GM21529 (cell line): ENCODE measurements at regions not wholly inside any gene's neighbourhood (a gene's known extent, or its start where the extent isn't known, plus 50 kb on each side); places are given as distances from the start of the nearest gene placed in this dataset.
"Not testable (repeated sequence)": the region's sequence is repeated elsewhere in the genome, so short reads cannot be mapped to it uniquely, and the experiment has no call there.

ENCODE experiments used
- ATAC-seq: cut with Tn5 transposase; IDR thresholded peaks from one replicate; pipeline ENCODE4 v1.9.1; 2021; ENCODE audit not compliant: unreplicated experiment

- ATAC-seq, result not testable (repeated sequence)
Observed at GRCh38 chr5:34261020-34261419, 218.0 kb upstream of the C1QTNF3 start.

GRCh38 chr5:34266151-34266550 lies 223.1 kb upstream of the C1QTNF3 start:
- not testable (repeated sequence) for ATAC-seq

GRCh38 chr5:34296759-34297158 lies 253.7 kb upstream of the C1QTNF3 start:
- ATAC-seq, result not testable (repeated sequence)

DNA sequence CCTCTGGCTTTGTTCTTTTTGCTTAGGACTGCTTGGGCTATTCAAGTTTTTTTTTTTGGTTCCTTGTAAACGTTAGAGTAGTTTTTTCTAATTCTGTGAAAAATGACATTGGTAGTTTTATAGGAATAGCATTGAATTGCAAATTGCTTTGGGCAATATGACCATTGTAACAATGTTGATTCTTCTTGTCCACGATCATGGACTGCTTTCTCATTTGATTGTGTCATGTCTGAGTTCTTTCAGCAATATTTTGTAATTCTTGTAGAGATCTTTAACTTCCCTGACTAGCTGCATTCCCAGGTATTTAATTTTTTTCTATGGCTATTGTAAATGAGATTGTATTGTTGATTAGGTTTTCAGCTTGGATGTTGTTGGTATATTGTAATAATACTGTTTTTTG lies 286.2 kb upstream of the C1QTNF3 start:
- ATAC-seq, result not testable (repeated sequence)

- not testable (repeated sequence) for ATAC-seq
Observed at GRCh38 chr5:34329611-34330108, 286.6 kb upstream of the C1QTNF3 start.

- not testable (repeated sequence) for ATAC-seq
Observed at GRCh38 chr5:34331928-34332454, 289.0 kb upstream of the C1QTNF3 start.

GRCh38 chr5:34339408-34340001 lies 296.5 kb upstream of the C1QTNF3 start:
- ATAC-seq, result not testable (repeated sequence)

GRCh38 chr5:34354440-34354839 lies 301.7 kb upstream of the RAI14 start:
- ATAC-seq, result not testable (repeated sequence)

GRCh38 chr5:34371417-34371816 lies 284.7 kb upstream of the RAI14 start:
- not testable (repeated sequence) for ATAC-seq

- ATAC-seq, result not testable (repeated sequence)
Observed at GRCh38 chr5:34371817-34372216, 284.3 kb upstream of the RAI14 start.

GRCh38 chr5:34372739-34373138 lies 283.4 kb upstream of the RAI14 start:
- ATAC-seq, result not testable (repeated sequence)

- not testable (repeated sequence) for ATAC-seq
Observed at GRCh38 chr5:34377651-34378050, 278.5 kb upstream of the RAI14 start.

GRCh38 chr5:34378498-34378897 lies 277.6 kb upstream of the RAI14 start:
- ATAC-seq, result not testable (repeated sequence)

DNA sequence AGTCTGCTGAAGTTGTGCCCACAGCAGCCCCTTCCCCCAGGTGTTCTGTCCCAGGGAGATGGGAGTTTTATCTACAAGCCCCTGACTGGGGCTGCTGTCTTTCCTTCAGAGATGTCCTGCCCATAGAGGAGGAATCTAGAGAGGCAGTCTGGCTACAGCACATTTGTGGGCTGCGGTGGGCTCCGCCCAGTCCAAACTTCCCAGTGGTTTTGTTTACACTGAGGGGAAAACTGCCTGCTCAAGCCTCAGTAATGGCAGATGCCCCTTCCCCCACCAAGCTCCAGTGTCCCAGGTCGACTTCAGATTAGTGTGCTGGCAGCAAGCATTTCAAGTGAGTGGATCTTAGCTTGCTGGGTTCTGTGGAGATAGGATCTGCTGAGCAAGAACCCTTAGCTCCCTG lies 267.4 kb upstream of the RAI14 start:
- not testable (repeated sequence) for ATAC-seq

DNA sequence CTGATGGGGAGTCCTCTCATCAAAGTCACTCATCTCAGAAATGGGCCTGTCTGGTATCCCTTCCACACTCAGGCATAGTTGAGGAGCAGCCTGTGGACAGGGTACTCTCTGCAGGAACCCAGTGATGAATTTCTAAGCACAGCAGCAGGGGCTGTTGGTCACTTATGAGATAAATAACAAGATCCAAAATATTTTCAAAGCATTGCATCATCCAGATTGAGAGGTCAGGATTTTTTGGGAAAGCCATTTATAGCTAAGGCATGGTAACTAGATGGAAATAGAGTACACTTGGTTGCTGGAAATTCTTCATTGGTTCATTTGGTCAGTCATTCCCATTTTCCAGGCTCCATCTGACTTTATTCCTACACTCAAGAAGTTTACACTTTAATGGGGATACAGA lies 246.8 kb upstream of the RAI14 start:
- ATAC-seq, result no peak

DNA sequence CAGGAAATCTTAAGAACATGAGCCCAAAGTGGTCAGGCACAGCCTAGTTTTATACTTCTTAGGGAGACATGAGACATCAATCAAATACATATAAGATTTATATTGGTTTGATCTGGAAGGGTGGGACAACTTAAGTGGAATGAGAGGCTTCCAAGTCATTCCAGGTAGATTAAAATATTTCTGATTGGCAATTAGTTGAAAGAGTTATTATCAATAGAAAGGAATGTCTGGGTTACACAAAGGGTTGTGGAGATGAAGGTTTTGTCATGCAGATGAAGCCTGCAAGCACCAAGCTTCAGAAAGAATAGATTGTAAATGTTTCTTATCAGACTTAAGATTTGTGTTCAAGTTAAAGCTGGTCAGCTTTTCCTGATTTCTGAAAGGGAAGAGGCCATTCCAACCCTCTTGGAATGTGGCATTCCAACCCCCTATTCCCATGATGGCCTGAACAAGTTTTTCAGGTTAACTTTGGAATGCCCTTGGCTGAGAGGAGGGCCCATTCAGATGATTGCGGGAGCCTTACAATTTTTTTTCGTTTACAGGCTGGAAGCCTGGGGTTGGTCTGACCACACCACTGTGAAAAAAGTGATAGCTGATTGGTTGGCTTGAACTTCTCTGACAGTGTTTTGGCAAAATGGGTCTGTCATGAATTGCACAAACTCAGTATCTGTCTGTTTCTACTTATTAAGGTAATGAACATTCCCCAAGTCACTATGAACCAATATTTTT lies 245.6 kb upstream of the RAI14 start:
- ATAC-seq, result no peak

DNA sequence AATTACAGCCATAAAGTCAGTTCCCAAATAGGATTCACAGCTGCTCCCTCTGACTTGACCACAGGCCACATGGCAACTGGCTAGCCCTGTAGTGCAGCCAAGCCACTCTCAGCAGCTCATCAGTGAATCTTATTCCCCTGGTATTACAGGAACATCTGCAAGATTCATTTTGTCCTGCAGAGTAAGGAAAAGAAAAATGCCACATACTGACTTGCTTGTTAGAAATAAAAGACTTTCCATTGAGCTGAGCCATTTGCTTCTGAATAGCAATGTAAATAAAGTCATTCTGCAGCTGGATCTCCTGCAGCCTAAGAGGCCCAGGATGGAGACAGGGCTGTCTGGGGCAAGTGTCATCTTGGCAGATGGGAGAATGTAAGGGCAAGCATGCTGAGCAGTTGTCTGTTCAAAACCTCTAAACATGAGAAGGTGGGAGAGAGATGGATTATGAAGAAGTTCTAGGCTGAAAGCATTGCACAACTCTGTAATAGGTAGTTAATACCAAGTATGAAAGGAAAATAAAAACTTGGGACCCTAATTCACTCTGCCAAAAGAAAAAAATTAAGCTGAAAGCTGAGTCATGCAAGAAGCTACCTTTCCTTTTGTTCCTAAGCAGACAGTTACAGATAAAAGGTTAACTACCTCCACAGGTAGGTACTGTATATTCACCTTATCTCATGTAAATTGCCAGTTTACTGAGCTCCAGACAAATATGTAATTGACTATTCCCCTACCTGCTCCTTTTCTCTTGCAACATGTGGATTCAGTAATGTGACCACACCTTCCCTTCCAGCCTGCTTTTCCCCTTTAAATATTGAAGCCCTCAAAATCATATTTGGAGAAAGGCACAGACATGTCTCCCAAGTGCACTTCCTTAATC lies 244.4 kb upstream of the RAI14 start:
- no peak for ATAC-seq

- no peak for ATAC-seq
Observed at GRCh38 chr5:34412736-34413135, 243.4 kb upstream of the RAI14 start.

DNA sequence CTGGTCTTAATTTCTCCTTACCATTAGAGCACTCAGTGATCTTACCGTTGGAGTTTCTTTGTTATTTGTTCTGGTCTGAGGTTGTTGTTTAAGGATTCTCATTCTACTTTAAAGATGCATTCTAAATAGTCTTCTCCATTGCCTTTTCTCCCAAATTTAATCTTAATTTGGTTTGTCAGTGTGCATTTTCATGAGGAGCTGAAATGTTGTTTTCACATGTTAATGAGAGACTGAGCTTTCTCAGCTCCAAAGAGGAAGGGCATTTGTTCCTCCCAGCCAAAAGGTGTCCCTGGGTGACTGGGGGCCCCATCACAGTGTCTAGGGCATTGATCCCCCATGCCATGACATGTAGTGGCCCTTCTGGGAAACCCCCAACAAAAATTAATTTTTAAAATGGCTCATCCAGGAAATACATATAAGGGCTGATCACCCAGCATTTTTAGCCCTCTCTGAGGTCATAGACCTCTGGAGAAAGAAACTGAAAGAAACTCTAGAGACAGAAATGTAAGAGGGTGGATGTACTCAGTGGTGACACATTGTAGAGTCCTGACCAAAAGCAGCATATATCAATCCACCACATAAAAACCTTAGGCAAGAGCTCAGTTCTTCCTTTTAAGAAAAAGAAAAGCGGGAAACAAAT lies 240.4 kb upstream of the RAI14 start:
- ATAC-seq, result peak; percentile 100

DNA sequence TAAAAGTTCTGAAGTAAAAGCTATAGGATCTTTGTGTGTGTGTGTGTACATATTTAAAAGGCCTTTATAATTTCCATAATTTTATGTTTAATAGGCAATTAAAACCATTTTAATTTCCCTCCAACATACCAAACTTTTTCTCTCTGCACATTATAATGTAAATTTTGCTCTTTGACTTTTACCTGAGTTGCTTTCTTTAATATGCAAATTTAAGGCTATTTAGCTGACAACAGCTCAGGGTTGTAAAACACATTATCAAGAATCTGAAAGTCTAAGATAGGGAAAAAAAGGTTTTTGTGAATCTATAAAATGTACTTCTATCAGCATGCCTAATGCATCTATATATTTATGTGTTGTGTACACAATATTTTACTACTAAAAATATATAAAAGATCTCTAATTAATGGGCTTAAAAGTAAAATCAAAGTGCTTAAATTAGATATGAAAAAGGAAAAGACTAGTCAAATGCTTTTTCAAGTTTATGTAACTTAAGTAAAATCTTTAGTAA lies 239.6 kb upstream of the RAI14 start:
- no peak for ATAC-seq
